Left lung (tissue), 4 donors: ENCODE measurements at regions not wholly inside any gene's neighbourhood (a gene's known extent, or its start where the extent isn't known, plus 50 kb on each side); places are given as distances from the start of the nearest gene placed in this dataset.
A peak's percentile ranks its signal among the peaks of the same experiment; 100 is the strongest.

Experiments used
- ATAC-seq: fragments of 200-7000 bp; cut with Tn5 transposase; one replicate; pipeline ENCODE4 v1.9.1; 2020; ENCODE audit warnings: moderate library complexity
- DNase-seq, 4 donors: peaks; one replicate each; pipeline ENCODE4 v3.0.0-alpha.2; 2013 to 2020
- H3K27ac ChIP-seq, 2 donors: fragments of 200-600 bp; sonication (generic) in 1 of 2; one replicate each; pipeline versions ENCODE4 v1.5.0 to v1.8.0; 2020 to 2021
- H3K27me3 ChIP-seq, 2 donors: fragments of 200-600 bp; sonication (generic) in 1 of 2; one replicate each; pipeline versions ENCODE4 v1.5.0 to v1.8.0; 2020 to 2021
- H3K36me3 ChIP-seq, 2 donors: fragments of 200-600 bp; sonication (generic) in 1 of 2; one replicate each; pipeline versions ENCODE4 v1.5.0 to v1.8.0; 2020 to 2021
- H3K4me1 ChIP-seq, 2 donors: fragments of 200-600 bp; one replicate each; pipeline ENCODE4 v1.8.0; 2021
- H3K4me3 ChIP-seq, 2 donors: fragments of 200-600 bp; sonication (generic) in 1 of 2; one replicate each; pipeline versions ENCODE4 v1.5.0 to v1.8.0; 2020 to 2021; ENCODE audit warnings: mild to moderate bottlenecking in 1 of 2
- H3K9me3 ChIP-seq, 2 donors: fragments of 200-600 bp; sonication (generic) in 1 of 2; one replicate each; pipeline versions ENCODE4 v1.5.0 to v1.8.0; 2020 to 2021
- intact Hi-C, 2 donors: fragments of 100-400 bp; cut with DNase I; formaldehyde crosslinking; loops; one replicate each; pipeline versions ENCODE4 v1.11.2 to v1.14.2; 2022
- TF ChIP-seq, protein P1 (sequence below), 2 donors: fragments of 200-600 bp; sonication (generic) in 1 of 2; IDR thresholded peaks; one replicate each; pipeline versions ENCODE4 v1.5.0 to v1.8.0; 2021; ENCODE audit warnings: antibody characterized with exemption in 2 of 2
- donor health status: DM: no; HTN: yes; CAD: no.
- donor health status: DM: no; HTN: no; CAD: no.

DNA sequence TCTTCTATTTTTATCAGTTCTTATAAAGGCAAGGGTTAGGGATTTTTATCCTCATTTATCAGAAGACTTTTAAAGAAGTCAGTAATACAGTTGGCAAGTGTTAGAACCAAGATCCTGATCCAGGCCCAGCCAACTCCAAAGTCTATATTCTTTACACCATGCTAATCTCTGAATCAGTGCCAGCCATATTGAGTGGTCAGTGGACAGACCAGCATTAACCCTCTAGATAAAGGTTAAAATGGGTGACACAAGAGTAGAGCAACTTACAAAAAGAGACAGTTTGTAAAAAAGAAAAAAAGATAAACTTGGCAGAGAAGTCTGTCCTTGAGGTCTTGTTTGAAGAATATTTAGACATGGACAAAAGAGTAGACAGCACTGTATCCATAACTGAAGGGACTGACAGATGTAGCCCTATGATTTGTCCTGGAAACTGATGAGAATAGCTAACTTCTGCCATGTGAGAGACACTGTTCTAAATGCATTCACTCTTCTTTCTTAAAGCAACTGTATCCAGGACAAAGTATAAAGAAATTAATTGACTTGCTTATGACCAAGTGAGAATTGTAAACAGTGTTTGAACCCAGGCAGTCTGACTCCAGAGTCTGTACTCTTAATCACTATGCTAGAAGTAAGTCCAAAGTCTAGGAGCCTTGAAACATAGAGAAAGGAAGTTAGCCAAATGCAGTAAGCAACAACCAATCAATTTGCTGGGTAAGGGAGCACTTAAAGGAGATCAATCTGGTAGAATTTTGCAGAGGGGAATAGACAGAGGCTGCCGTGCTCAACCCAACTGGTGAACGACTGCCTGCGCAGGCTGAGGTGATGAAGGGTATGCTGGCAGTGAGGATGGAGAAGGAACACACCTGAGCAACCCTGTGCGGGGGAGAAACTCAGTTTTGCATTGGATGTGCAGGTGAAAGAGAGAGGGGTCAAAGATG lies 103.7 kb downstream of the TTC6 start:
- Histone ChIP-seq H3K4me1 (no peaks in the 10 kb centered on the region), H3K27me3 (no peaks in the 10 kb centered on the region), H3K27ac (no peak overlapping the region), H3K4me3 (no peak overlapping the region), H3K36me3 (no peaks in the 10 kb centered on the region), H3K9me3 (peaks cover 0 to 7% of the 10 kb centered on the region in 2 donors)
- no peak for DNase-seq
- ATAC-seq, result no peak
- TF ChIP-seq, protein P1, sequence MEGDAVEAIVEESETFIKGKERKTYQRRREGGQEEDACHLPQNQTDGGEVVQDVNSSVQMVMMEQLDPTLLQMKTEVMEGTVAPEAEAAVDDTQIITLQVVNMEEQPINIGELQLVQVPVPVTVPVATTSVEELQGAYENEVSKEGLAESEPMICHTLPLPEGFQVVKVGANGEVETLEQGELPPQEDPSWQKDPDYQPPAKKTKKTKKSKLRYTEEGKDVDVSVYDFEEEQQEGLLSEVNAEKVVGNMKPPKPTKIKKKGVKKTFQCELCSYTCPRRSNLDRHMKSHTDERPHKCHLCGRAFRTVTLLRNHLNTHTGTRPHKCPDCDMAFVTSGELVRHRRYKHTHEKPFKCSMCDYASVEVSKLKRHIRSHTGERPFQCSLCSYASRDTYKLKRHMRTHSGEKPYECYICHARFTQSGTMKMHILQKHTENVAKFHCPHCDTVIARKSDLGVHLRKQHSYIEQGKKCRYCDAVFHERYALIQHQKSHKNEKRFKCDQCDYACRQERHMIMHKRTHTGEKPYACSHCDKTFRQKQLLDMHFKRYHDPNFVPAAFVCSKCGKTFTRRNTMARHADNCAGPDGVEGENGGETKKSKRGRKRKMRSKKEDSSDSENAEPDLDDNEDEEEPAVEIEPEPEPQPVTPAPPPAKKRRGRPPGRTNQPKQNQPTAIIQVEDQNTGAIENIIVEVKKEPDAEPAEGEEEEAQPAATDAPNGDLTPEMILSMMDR (IDR thresholded peaks at IDR 0.05), result no peak
- intact Hi-C loops, result no loop called here

DNA sequence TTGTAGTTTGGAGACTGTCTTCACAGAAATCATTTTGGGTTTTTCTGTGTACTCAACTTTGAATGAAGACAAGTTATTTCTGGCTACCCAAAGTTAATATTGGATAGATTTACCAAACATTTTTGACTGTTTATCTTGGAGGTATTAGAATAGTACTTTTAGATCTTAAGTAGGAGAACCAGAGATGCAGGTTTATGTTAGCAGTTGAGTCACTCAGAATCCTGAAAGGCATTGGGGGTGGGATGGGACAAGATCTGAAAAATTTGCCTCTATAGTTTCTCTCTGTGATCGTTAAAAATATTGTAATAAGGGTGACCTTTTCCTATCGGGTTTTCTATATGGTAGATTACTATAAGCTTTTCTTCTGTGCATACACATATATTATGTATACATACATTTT lies 112.3 kb downstream of the TTC6 start:
- Histone ChIP-seq H3K27me3 (no peaks in the 10 kb centered on the region), H3K4me1 (no peaks in the 10 kb centered on the region), H3K9me3 (no peaks in the 10 kb centered on the region), H3K4me3 (no peak overlapping the region), H3K36me3 (no peaks in the 10 kb centered on the region), H3K27ac (no peak overlapping the region)
- TF ChIP-seq, protein P1 (IDR thresholded peaks at IDR 0.05), result no peak
- ATAC-seq (no peak), DNase-seq (no peak)
- intact Hi-C loops, result no loop called here

DNA sequence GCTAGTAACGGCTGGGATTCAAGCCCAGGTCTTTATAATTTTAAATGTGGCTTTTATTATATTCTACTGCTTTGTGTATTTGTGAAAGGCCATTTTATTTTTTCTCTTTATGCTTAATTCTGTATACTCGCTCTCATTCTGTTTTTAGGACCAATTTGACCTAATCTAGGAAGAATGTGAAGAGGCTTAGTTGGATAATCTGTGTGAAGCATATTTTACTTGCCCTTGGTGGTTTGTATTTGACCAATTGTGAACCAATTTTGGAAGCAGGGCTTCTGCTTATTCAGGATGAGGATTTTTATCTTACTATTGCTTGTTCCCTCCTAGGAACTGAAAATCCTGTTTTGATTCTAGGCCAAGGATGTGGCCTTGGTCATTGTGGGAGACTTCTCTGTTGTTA lies 113.1 kb downstream of the TTC6 start:
- TF ChIP-seq, protein P1 (IDR thresholded peaks at IDR 0.05), result no peak
- Histone ChIP-seq H3K4me3 (no peak overlapping the region), H3K4me1 (no peaks in the 10 kb centered on the region), H3K36me3 (no peaks in the 10 kb centered on the region), H3K9me3 (no peaks in the 10 kb centered on the region), H3K27me3 (no peaks in the 10 kb centered on the region), H3K27ac (no peak overlapping the region)
- intact Hi-C loops, result no loop called here
- ATAC-seq (no peak), DNase-seq (no peak)

DNA sequence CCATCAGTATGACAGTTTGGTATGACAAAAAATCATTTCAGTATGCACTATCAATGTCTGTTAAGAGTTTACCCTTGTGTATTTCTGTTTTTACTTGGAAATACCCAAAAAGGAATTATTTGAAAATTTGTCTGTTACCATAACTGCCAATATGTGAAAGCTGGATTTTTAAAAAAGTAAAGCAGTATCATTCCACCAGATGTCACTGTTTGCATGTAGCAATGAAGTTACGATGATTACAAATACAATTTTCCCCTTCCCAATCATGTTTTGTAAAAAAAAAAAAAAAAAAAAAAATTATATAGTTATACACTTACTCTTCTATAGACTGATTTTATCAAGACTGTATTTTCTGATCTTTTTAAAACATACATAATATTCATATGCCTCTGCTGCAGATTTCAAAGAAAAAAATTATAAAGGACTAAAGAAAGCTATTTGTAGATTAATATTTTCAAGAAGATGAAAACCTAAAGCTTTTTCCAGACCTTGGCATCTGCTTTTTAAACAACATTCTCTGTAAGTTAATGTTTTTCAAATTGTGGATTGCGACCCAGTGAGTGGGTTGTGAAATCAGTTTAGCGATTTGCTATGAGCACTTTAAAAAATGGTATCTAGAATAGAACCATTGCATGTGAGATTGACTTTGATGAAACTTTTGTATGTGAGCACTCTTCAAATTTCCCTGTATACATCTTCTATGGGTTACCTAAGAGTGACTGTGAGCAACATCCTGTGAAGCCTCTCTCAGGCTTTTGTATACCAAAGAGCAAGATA lies 114.2 kb downstream of the TTC6 start:
- no peaks in the 10 kb centered on the region for H3K4me1 ChIP-seq
- no peak for ATAC-seq
- H3K27me3 ChIP-seq, result no peaks in the 10 kb centered on the region
- intact Hi-C loops, result loop anchor here in 1 of 2 donors (10.0 kb wide), 1 partner anchor 165 kb away; no protein-coding TSS in a partner anchor
- H3K27ac ChIP-seq, result no peak overlapping the region
- peak in 2 of 4 donors; percentile 17 to 33 for DNase-seq
- H3K36me3 ChIP-seq, result no peaks in the 10 kb centered on the region
- no peak overlapping the region for H3K4me3 ChIP-seq
- no peaks in the 10 kb centered on the region for H3K9me3 ChIP-seq
- TF ChIP-seq, protein P1 (IDR thresholded peaks at IDR 0.05), result peak in 1 of 2 donors; percentile 26

DNA sequence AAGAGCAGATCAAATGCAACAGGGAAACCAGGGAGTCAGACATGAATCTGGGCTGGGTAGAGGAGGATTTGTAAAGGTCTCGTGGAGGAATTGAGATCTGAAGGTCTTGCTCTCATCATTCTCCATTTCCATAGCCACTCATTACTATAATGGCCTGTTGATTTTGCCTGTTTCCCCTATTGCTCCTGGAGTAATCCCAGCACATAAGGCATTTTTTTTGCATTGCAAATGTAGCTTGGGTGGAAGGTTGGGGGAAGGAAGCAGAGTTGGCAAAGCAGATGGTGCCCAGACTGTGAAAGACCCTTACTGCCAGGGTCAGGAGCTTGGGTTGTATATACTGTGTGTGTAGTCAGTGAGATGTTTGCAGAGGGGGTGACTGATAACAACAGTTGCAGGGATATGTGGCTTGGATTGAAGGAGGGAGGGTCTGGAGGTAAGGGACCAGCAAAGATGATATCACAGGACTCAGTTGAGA lies 116.0 kb downstream of the TTC6 start:
- Histone ChIP-seq H3K27me3 (no peaks in the 10 kb centered on the region), H3K27ac (no peak overlapping the region), H3K9me3 (no peaks in the 10 kb centered on the region), H3K4me3 (no peak overlapping the region), H3K36me3 (no peaks in the 10 kb centered on the region), H3K4me1 (no peaks in the 10 kb centered on the region)
- intact Hi-C loops, result loop anchor here in 1 of 2 donors (10.0 kb wide), 1 partner anchor 163 kb away; no protein-coding TSS in a partner anchor
- ATAC-seq (no peak), DNase-seq (no peak)
- TF ChIP-seq, protein P1 (IDR thresholded peaks at IDR 0.05), result no peak
